Uterus (tissue), 2 donors: ENCODE measurements at regions not wholly inside any gene's neighbourhood (a gene's known extent, or its start where the extent isn't known, plus 50 kb on each side); places are given as distances from the start of the nearest gene placed in this dataset.

Source experiments
- POLR2A ChIP-seq, 2 donors: fragments of 450-650 bp; IDR thresholded peaks; one replicate each; pipeline ENCODE4 v1.6.1; 2016; ENCODE audit warnings: antibody characterized with exemption in 2 of 2, mild to moderate bottlenecking in 1 of 2, moderate library complexity in 1 of 2
- TF ChIP-seq, protein P1 (sequence below), 4 experiments: fragments of 200-600 bp in 2 of 4; fragments of 450-650 bp in 2 of 4; sonication (generic) in 2 of 4; IDR thresholded peaks; one replicate each; pipeline ENCODE4 v1.5.1; 2016 to 2019; ENCODE audit warnings: antibody characterized with exemption in 4 of 4, mild to moderate bottlenecking in 2 of 4, moderate library complexity in 1 of 4

DNA sequence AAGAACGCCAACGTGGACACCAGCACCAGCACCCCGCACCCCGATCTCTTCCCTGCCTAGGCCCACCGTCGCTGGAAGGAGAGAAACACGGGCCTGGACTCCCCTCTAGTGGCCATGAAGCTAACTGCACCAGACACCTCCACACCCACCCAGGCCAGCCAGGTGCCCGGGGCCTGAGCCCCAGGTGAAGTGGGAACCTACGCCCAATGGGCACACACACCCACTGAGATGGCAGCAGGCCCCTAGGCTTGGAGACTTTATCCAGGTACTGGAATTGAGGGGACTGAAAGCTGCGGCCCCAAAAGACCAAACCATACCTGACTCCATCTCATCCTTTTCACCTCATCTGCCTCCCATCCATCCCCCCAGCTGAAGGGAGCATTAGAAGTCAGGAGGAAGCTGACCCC, 81.0 kb downstream of the BUD13 start:
- TF ChIP-seq, protein P1, sequence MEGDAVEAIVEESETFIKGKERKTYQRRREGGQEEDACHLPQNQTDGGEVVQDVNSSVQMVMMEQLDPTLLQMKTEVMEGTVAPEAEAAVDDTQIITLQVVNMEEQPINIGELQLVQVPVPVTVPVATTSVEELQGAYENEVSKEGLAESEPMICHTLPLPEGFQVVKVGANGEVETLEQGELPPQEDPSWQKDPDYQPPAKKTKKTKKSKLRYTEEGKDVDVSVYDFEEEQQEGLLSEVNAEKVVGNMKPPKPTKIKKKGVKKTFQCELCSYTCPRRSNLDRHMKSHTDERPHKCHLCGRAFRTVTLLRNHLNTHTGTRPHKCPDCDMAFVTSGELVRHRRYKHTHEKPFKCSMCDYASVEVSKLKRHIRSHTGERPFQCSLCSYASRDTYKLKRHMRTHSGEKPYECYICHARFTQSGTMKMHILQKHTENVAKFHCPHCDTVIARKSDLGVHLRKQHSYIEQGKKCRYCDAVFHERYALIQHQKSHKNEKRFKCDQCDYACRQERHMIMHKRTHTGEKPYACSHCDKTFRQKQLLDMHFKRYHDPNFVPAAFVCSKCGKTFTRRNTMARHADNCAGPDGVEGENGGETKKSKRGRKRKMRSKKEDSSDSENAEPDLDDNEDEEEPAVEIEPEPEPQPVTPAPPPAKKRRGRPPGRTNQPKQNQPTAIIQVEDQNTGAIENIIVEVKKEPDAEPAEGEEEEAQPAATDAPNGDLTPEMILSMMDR (IDR thresholded peaks at IDR 0.05), result peak; percentile 71 to 80 (median 76)
- TF ChIP-seq POLR2A (IDR thresholded peaks at IDR 0.05), result no peak
